ENCODE measurements at regions not wholly inside any gene's neighbourhood (a gene's known extent, or its start where the extent isn't known, plus 50 kb on each side); places are given as distances from the start of the nearest gene placed in this dataset.

DNA sequence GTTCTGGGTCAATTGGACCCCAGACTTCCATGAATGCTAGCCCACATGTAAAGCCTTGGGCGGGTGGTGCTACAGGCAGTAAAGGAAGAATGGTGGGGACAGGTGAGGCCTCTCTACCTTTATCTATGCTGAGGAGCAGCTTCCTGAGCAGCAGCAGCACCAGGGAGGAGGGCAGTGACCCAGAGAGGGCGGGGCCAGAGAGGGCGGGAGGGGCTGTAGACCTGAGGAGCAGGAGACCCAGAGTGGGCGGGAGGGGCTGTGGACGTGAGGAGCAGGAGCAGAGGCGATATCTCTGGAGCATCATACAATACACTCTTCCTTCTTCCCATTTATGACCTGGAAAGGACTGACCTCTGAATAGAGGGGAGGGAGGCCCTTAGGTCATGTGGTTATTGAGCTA is 165.9 kb downstream of the MTRR start:
- TF ChIP-seq, protein P1, sequence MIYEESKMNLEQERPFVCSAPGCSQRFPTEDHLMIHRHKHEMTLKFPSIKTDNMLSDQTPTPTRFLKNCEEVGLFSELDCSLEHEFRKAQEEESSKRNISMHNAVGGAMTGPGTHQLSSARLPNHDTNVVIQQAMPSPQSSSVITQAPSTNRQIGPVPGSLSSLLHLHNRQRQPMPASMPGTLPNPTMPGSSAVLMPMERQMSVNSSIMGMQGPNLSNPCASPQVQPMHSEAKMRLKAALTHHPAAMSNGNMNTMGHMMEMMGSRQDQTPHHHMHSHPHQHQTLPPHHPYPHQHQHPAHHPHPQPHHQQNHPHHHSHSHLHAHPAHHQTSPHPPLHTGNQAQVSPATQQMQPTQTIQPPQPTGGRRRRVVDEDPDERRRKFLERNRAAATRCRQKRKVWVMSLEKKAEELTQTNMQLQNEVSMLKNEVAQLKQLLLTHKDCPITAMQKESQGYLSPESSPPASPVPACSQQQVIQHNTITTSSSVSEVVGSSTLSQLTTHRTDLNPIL (CRISPR knock-in tag; IDR thresholded peaks at IDR 0.05; ENCODE audit: low read depth) = no peak
- TF ChIP-seq BACH2 (CRISPR knock-in tag; IDR thresholded peaks at IDR 0.05; ENCODE audit: borderline replicate concordance) (no peak), ZFP3 (CRISPR knock-in tag; IDR thresholded peaks at IDR 0.05) (no peak), TCF4 (CRISPR knock-in tag; IDR thresholded peaks at IDR 0.05; ENCODE audit: borderline replicate concordance) (no peak), TOX (CRISPR knock-in tag; IDR thresholded peaks at IDR 0.05; ENCODE audit: borderline replicate concordance) (no peak), ZFP30 (CRISPR knock-in tag; IDR thresholded peaks at IDR 0.05) (no peak), RARB (CRISPR knock-in tag; IDR thresholded peaks at IDR 0.05) (no peak), ZC3H10 (CRISPR knock-in tag; IDR thresholded peaks at IDR 0.05) (no peak)
- TF ChIP-seq, protein P2, sequence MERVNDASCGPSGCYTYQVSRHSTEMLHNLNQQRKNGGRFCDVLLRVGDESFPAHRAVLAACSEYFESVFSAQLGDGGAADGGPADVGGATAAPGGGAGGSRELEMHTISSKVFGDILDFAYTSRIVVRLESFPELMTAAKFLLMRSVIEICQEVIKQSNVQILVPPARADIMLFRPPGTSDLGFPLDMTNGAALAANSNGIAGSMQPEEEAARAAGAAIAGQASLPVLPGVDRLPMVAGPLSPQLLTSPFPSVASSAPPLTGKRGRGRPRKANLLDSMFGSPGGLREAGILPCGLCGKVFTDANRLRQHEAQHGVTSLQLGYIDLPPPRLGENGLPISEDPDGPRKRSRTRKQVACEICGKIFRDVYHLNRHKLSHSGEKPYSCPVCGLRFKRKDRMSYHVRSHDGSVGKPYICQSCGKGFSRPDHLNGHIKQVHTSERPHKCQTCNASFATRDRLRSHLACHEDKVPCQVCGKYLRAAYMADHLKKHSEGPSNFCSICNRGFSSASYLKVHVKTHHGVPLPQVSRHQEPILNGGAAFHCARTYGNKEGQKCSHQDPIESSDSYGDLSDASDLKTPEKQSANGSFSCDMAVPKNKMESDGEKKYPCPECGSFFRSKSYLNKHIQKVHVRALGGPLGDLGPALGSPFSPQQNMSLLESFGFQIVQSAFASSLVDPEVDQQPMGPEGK (CRISPR knock-in tag; IDR thresholded peaks at IDR 0.05; ENCODE audit: borderline replicate concordance) = no peak
- TF ChIP-seq, protein P3, sequence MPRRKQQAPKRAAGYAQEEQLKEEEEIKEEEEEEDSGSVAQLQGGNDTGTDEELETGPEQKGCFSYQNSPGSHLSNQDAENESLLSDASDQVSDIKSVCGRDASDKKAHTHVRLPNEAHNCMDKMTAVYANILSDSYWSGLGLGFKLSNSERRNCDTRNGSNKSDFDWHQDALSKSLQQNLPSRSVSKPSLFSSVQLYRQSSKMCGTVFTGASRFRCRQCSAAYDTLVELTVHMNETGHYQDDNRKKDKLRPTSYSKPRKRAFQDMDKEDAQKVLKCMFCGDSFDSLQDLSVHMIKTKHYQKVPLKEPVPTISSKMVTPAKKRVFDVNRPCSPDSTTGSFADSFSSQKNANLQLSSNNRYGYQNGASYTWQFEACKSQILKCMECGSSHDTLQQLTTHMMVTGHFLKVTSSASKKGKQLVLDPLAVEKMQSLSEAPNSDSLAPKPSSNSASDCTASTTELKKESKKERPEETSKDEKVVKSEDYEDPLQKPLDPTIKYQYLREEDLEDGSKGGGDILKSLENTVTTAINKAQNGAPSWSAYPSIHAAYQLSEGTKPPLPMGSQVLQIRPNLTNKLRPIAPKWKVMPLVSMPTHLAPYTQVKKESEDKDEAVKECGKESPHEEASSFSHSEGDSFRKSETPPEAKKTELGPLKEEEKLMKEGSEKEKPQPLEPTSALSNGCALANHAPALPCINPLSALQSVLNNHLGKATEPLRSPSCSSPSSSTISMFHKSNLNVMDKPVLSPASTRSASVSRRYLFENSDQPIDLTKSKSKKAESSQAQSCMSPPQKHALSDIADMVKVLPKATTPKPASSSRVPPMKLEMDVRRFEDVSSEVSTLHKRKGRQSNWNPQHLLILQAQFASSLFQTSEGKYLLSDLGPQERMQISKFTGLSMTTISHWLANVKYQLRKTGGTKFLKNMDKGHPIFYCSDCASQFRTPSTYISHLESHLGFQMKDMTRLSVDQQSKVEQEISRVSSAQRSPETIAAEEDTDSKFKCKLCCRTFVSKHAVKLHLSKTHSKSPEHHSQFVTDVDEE (CRISPR knock-in tag; IDR thresholded peaks at IDR 0.05) = no peak

Measured in SK-N-SH treated with all-trans-retinoic acid at 6 μM for 48 hours (cell line).